ENCODE measurements at regions not wholly inside any gene's neighbourhood (a gene's known extent, or its start where the extent isn't known, plus 50 kb on each side); places are given as distances from the start of the nearest gene placed in this dataset.
A peak's percentile ranks its signal among the peaks of the same experiment; 100 is the strongest.

GRCh38 chr5:68433526-68433922 is 218.0 kb downstream of the PIK3R1 start:
- no peaks in the 10 kb centered on the region for H3K27me3 ChIP-seq (ENCODE audit: control insufficient read depth in 2 of 2, insufficient read depth in 2 of 2, low read length in 2 of 2)
- ChIA-PET POLR2A (interaction anchor here (0.6 to 2.5 kb wide), 6 partner anchors 9 to 1264 kb away, joined by 3 to 7 read pairs (median 4); no protein-coding TSS in a partner anchor), CTCF (ENCODE audit: low intra/inter-chr PET ratio) (no interaction called here)
- H3K4me3 ChIP-seq, result no peak overlapping the region
- peak overlapping the region; percentile 98 for H2AFZ ChIP-seq (ENCODE audit: low read depth, low read length)
- H4K20me1 ChIP-seq (replicated peaks; ENCODE audit: control insufficient read depth, insufficient read depth, low read length), result no peaks in the 10 kb centered on the region
- in situ Hi-C loops (cut with MboI) (no loop called here), intact Hi-C loops (cut with micrococcal nuclease) (no loop called here)
- peak overlapping the region; percentile 20; the same call in 1 of the 2 replicates for H3K4me2 ChIP-seq (ENCODE audit: insufficient read depth, low read length)
- H3K9me3 ChIP-seq (replicated peaks; ENCODE audit: control insufficient read depth, insufficient read depth, low read depth, low read length), result no peaks in the 10 kb centered on the region
- no peaks in the 10 kb centered on the region for H3K36me3 ChIP-seq (ENCODE audit: control insufficient read depth, insufficient read depth, low read length)
- FAIRE-seq (no peak), ATAC-seq (no peak), DNase-seq (ENCODE audit: extremely low read depth in 1 of 4, low spot score in 3 of 4) (no peak)
- 80% methylated on average over 2 of the region's 3 CpGs for WGBS (ENCODE audit: insufficient coverage, low coverage, missing lambda C conversion rate)
- TSS peak; percentile 83 for BruUV-seq (replicated peaks)
- peak overlapping the region in 1 of 2 experiments; percentile 78; a peak in 2 of 4 replicates for H3K9ac ChIP-seq (ENCODE audit: insufficient read depth in 1 of 2, low read depth in 2 of 2, low read length in 2 of 2)
- H3K79me2 ChIP-seq (ENCODE audit: control insufficient read depth, insufficient read depth, low read length), result no peaks in the 10 kb centered on the region
- no peaks in the 10 kb centered on the region for H3K9me1 ChIP-seq (ENCODE audit: control insufficient read depth, insufficient read depth, low read length)
- H3K4me1 ChIP-seq (replicated peaks in 1 of 2; ENCODE audit: control insufficient read depth in 2 of 2, insufficient read depth in 2 of 2, low read length in 2 of 2), result peaks cover 24 to 63% of the 10 kb centered on the region in 2 experiments
- peak overlapping the region; percentile 96 for H3K27ac ChIP-seq (ENCODE audit: extremely low read depth, low read depth, low read length)
- TF ChIP-seq, protein P1, sequence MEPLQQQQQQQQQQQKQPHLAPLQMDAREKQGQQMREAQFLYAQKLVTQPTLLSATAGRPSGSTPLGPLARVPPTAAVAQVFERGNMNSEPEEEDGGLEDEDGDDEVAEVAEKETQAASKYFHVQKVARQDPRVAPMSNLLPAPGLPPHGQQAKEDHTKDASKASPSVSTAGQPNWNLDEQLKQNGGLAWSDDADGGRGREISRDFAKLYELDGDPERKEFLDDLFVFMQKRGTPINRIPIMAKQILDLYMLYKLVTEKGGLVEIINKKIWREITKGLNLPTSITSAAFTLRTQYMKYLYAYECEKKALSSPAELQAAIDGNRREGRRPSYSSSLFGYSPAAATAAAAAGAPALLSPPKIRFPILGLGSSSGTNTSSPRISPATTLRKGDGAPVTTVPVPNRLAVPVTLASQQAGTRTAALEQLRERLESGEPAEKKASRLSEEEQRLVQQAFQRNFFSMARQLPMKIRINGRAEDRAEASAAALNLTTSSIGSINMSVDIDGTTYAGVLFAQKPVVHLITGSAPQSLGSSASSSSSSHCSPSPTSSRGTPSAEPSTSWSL (CRISPR knock-in tag; IDR thresholded peaks at IDR 0.05; ENCODE audit: borderline replicate concordance), result no peak
- TF ChIP-seq BRF1 (IDR thresholded peaks at IDR 0.05; ENCODE audit: borderline replicate concordance, extremely low read depth, insufficient read length) (no peak), KDM2B (CRISPR knock-in tag; IDR thresholded peaks at IDR 0.05) (no peak), ZNF512 (tag; IDR thresholded peaks at IDR 0.05) (0 out of 2 replicates have a peak, but pooled peaks have one; percentile 28), CHCHD3 (CRISPR knock-in tag; IDR thresholded peaks at IDR 0.05) (no peak), DIDO1 (tag; IDR thresholded peaks at IDR 0.05; ENCODE audit: low read depth) (no peak), ZNF395 (CRISPR knock-in tag; IDR thresholded peaks at IDR 0.05) (peak; percentile 10; the same call in 1 of the 2 replicates), POU5F1 (IDR thresholded peaks at IDR 0.05; ENCODE audit: borderline replicate concordance, low read depth, low read length, partially characterized antibody) (no peak)
- TF ChIP-seq, protein P2, sequence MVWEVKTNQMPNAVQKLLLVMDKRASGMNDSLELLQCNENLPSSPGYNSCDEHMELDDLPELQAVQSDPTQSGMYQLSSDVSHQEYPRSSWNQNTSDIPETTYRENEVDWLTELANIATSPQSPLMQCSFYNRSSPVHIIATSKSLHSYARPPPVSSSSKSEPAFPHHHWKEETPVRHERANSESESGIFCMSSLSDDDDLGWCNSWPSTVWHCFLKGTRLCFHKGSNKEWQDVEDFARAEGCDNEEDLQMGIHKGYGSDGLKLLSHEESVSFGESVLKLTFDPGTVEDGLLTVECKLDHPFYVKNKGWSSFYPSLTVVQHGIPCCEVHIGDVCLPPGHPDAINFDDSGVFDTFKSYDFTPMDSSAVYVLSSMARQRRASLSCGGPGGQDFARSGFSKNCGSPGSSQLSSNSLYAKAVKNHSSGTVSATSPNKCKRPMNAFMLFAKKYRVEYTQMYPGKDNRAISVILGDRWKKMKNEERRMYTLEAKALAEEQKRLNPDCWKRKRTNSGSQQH (CRISPR knock-in tag; IDR thresholded peaks at IDR 0.05), result no peak
- TF ChIP-seq, protein P3, sequence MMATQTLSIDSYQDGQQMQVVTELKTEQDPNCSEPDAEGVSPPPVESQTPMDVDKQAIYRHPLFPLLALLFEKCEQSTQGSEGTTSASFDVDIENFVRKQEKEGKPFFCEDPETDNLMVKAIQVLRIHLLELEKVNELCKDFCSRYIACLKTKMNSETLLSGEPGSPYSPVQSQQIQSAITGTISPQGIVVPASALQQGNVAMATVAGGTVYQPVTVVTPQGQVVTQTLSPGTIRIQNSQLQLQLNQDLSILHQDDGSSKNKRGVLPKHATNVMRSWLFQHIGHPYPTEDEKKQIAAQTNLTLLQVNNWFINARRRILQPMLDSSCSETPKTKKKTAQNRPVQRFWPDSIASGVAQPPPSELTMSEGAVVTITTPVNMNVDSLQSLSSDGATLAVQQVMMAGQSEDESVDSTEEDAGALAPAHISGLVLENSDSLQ (IDR thresholded peaks at IDR 0.05), result no peak
- TF ChIP-seq, protein P4, sequence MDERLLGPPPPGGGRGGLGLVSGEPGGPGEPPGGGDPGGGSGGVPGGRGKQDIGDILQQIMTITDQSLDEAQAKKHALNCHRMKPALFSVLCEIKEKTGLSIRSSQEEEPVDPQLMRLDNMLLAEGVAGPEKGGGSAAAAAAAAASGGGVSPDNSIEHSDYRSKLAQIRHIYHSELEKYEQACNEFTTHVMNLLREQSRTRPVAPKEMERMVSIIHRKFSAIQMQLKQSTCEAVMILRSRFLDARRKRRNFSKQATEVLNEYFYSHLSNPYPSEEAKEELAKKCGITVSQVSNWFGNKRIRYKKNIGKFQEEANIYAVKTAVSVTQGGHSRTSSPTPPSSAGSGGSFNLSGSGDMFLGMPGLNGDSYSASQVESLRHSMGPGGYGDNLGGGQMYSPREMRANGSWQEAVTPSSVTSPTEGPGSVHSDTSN (CRISPR knock-in tag; IDR thresholded peaks at IDR 0.05; ENCODE audit: low read depth), result no peak
- TF ChIP-seq, protein P4 (tag; conservative IDR thresholded peaks at IDR 0.05; ENCODE audit: low read depth), result 0 out of 2 replicates have a peak, but pooled peaks have one; percentile 8

Measured in K562 (cell line).